ENCODE measurements at regions not wholly inside any gene's neighbourhood (a gene's known extent, or its start where the extent isn't known, plus 50 kb on each side); places are given as distances from the start of the nearest gene placed in this dataset.
A peak's percentile ranks its signal among the peaks of the same experiment; 100 is the strongest.

- DNase-seq (ENCODE audit: low read depth in 3 of 3), result no peak
Observed at GRCh38 chr2:118186858-118187254, 98.6 kb downstream of the INSIG2 start.

GRCh38 chr2:118186110-118186857 lies 98.0 kb downstream of the INSIG2 start:
- peak; percentile 63 to 84 (median 76) for DNase-seq (ENCODE audit: low read depth in 3 of 3)

GRCh38 chr2:118185210-118186109 lies 97.2 kb downstream of the INSIG2 start:
- peak in 2 of 3 experiments; percentile 11 to 55 for DNase-seq (ENCODE audit: low read depth in 3 of 3)

- no peak for DNase-seq (ENCODE audit: low read depth in 3 of 3)
Observed at GRCh38 chr2:118183381-118183780, 95.1 kb downstream of the INSIG2 start.

DNA sequence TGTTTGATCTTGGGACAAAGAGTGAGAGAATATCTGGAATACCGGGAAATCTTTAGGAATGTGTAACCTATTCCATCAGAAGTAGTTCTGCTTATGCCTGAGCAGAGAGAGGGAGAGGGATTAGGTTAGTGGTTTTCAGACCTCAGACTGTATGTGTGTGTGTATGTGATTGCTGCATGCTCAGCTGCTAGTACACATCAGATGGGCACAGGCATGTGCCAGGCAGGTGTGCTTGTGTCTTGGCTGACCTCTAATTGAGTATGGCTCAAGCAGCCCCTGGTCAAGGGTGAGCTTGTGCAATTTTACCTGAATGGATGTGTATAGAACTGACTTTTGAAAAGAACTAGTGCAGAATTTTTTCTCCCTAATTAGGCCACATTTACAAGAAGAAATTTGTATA lies 91.2 kb downstream of the INSIG2 start:
- no peak for DNase-seq (ENCODE audit: low read depth in 3 of 3)

DNA sequence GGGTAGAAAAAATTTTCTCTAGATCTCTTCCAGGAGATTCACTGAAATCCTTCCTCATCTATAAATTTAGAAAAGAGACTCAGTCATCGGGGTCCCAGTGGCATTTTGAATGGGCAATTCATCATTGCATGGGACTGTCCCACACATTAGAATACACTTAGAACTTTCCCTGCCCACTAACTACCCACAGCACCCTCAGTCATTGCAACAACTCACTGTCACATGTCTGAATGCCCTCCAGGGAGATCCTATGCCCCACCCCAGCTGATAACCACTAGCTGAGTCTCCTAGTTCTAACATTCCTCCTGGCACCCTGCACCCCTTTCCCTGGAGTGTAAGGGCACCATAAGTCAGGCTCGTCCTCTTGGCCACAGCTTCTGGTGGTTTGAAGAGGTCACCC lies 89.6 kb downstream of the INSIG2 start:
- DNase-seq (ENCODE audit: low read depth in 3 of 3), result no peak

DNA sequence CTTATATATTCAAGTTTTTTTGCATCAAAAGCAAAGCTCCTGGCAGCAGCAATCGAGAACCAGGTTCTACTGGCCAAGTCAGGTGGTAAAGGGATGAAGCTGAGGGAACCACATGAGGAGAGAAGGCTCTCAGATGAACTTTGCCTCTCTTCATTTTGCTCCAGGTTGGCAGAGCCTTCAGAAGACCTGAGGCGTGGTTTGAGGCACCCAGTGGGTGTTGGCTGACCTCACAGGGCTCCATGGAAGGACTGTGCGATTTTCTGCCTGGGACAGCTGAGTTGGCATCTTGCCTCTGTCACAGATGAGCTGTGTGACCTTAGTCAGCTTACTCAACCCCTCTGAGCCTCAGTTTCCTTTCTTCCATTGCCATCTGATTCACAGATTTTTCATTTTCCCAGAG lies 89.0 kb downstream of the INSIG2 start:
- DNase-seq (ENCODE audit: low read depth in 3 of 3), result no peak

DNA sequence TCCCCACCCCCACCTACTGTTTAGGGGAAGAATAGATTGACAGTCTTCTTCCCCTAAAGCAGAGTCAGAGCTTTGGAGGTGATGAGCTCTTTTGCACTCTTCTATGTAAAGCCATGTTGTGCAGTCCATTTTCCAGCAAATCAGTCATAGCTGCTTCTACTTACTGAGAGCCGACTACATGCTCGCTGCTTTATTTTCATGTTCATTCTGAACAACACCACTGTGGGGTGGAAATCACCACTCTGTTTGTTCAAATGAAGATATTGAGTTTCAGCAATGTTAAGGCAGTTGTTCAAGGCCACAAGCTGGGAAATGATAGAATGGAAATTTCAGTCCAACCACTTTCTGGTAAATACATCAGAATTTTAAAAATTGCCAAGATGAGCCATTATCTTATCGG lies 88.3 kb downstream of the INSIG2 start:
- DNase-seq (ENCODE audit: low read depth in 3 of 3), result no peak

- no peak for DNase-seq (ENCODE audit: low read depth in 3 of 3)
Observed at GRCh38 chr2:118171546-118171945, 83.3 kb downstream of the INSIG2 start.

DNA sequence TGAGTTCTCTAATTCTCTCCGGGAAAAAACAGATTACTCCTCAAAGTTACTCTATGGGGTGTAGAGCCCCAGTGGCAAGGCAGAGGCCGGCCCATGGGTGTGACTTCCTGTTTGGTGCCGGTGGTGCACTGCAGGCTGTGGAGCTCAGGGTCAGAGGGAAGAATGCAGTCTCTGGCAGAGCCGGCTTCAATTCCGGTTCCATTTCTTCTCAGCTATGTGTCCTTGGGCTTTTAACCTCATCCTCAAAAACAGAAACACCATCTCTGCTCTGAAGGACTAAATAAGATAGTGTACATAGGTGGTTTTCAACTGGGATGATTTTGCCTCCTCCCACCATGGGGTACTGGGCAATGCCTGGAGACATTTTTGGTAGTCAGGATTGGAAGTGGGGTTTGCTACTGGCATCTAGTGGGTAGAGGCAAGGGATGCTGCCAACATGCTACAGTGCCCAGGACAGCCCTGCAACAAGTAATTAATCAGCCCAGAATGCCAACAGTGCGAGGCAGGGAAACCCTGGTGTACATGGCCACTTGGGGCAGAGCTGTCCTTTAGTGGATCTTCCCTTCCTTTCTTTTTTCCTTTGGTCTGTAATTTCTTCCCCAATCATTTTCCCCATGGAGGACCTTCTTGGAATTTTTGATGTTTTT lies 81.2 kb downstream of the INSIG2 start:
- DNase-seq (ENCODE audit: low read depth in 3 of 3), result no peak

- DNase-seq (ENCODE audit: low read depth in 3 of 3), result no peak
Observed at GRCh38 chr2:118168615-118169014, 80.3 kb downstream of the INSIG2 start.

DNA sequence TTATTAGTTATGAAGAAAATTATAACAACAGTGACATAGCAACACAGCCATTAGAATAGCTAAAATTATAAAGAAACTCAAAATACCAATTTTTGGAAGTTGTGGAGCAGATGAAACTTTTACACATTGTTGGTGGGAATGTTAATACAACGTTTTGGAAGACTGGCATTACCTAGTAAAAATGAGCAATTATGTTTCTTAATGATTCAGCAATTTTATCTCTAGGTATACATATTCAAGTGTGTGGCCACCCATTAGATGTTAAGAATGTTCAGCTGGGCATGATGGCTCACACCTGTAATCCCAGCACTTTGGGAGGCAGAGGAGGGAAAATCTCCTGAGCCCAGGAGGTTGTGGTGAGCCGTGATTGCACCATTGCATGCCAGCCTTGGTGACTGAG lies 78.8 kb downstream of the INSIG2 start:
- DNase-seq (ENCODE audit: low read depth in 3 of 3), result no peak

- no peak for DNase-seq (ENCODE audit: low read depth in 3 of 3)
Observed at GRCh38 chr2:118166242-118166641, 78.0 kb downstream of the INSIG2 start.

DNA sequence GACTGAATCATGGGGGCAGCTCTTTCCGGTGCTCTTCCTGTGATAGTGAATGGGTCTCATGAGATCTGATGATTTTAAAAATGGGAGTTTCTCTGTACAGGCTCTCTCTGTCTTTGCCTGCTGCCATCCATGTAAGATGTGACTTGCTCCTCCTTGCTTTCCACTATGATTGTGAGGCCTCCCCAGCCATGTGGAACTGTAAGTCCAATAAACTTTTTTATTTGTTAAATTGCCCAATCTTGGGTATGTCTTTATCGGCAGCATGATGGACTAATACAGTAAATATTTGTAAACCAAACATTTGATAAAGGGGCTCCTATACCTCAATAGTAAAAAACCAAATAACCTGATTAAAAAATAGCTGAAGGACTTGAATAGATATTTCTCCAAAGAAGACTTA lies 77.3 kb downstream of the INSIG2 start:
- DNase-seq (ENCODE audit: low read depth in 3 of 3), result no peak
